ENCODE measurements at regions not wholly inside any gene's neighbourhood (a gene's known extent, or its start where the extent isn't known, plus 50 kb on each side); places are given as distances from the start of the nearest gene placed in this dataset.
"Not testable (repeated sequence)": the region's sequence is repeated elsewhere in the genome, so short reads cannot be mapped to it uniquely, and the experiment has no call there.

- no peak for DNase-seq
These were observed 77.5 kb upstream of the KRAS start for GRCh38 chr12:25328072-25328712.

- DNase-seq = no peak
These were observed 76.6 kb upstream of the KRAS start for GRCh38 chr12:25327321-25327720.

- no peak for DNase-seq
These were observed 75.6 kb upstream of the KRAS start for GRCh38 chr12:25326326-25326725.

- no peak for DNase-seq
These were observed 74.1 kb upstream of the KRAS start for GRCh38 chr12:25324861-25325260.

- DNase-seq = no peak
These were observed 72.9 kb upstream of the KRAS start for GRCh38 chr12:25323581-25323982.

- no peak for DNase-seq
These were observed 72.3 kb upstream of the KRAS start for GRCh38 chr12:25322918-25323531.

- no peak for DNase-seq
These were observed 71.6 kb upstream of the KRAS start for GRCh38 chr12:25322351-25322750.

GRCh38 chr12:25321772-25322171 is 71.0 kb upstream of the KRAS start:
- no peak for DNase-seq

GRCh38 chr12:25320123-25321006 is 69.6 kb upstream of the KRAS start:
- no peak for DNase-seq

- DNase-seq = no peak
These were observed 68.7 kb upstream of the KRAS start for GRCh38 chr12:25319233-25319984.

GRCh38 chr12:25317553-25317952 is 66.8 kb upstream of the KRAS start:
- DNase-seq = no peak

GRCh38 chr12:25315388-25315787 is 64.7 kb upstream of the KRAS start:
- no peak for DNase-seq

- DNase-seq = not testable (repeated sequence)
These were observed 62.7 kb upstream of the KRAS start for GRCh38 chr12:25313266-25313990.

- DNase-seq = no peak
These were observed 60.8 kb upstream of the KRAS start for GRCh38 chr12:25311506-25311905.

- DNase-seq = not testable (repeated sequence)
These were observed 59.3 kb upstream of the KRAS start for GRCh38 chr12:25310071-25310470.

GRCh38 chr12:25308756-25309155 is 58.0 kb upstream of the KRAS start:
- no peak for DNase-seq

- DNase-seq = no peak
These were observed 57.1 kb upstream of the KRAS start for GRCh38 chr12:25307818-25308217.

- DNase-seq = no peak
These were observed 51.1 kb upstream of the KRAS start for GRCh38 chr12:25301798-25302197.

Measured in T-helper 9 cell (primary cell).